Testis (tissue), 2 donors: ENCODE measurements at regions not wholly inside any gene's neighbourhood (a gene's known extent, or its start where the extent isn't known, plus 50 kb on each side); places are given as distances from the start of the nearest gene placed in this dataset.

ENCODE experiments used
- DNase-seq: peaks from one replicate; pipeline ENCODE4 v3.0.0-alpha.2; 2019
- H3K27ac ChIP-seq, 2 donors: fragments of 200-600 bp; sonication (generic); one replicate each; pipeline ENCODE4 v1.5.1; 2019
- H3K27me3 ChIP-seq: fragments of 200-600 bp; sonication (generic); one replicate; pipeline ENCODE4 v1.5.1; 2019
- H3K36me3 ChIP-seq: fragments of 200-600 bp; sonication (generic); one replicate; pipeline ENCODE4 v1.5.1; 2017; ENCODE audit warnings: low read depth; ENCODE audit errors: missing control alignments
- H3K4me1 ChIP-seq: fragments of 200-600 bp; sonication (generic); one replicate; pipeline ENCODE4 v1.5.1; 2019
- H3K4me3 ChIP-seq, 2 donors: fragments of 200-600 bp; sonication (generic); one replicate each; pipeline ENCODE4 v1.5.1; 2017 to 2019
- H3K9me3 ChIP-seq: fragments of 200-600 bp; sonication (generic); one replicate; pipeline ENCODE4 v1.5.1; 2017
- CTCF ChIP-seq, 3 experiments: fragments of 450-650 bp in 2 of 3; fragments of 200-600 bp in 1 of 3; sonication (generic) in 1 of 3; IDR thresholded peaks; one replicate each; pipeline ENCODE4 v1.5.1; 2016 to 2019; ENCODE audit warnings: antibody characterized with exemption in 3 of 3, mild to moderate bottlenecking in 2 of 3, moderate library complexity in 1 of 3
- POLR2A ChIP-seq: fragments of 450-650 bp; IDR thresholded peaks from one replicate; pipeline ENCODE4 v1.6.1; 2017; ENCODE audit warnings: antibody characterized with exemption, mild to moderate bottlenecking, moderate library complexity
- WGBS, 2 donors: methylation state at CpG; one replicate each; pipeline ENCODE4 v1.1.5; 2018; 5-methylcytosine and 5-hydroxymethylcytosine counted together
- intact Hi-C: fragments of 100-400 bp; cut with DNase I; formaldehyde crosslinking; loops from one replicate; pipeline ENCODE4 v1.15.1; 2023; ENCODE audit warnings: low total_unique reads

DNA sequence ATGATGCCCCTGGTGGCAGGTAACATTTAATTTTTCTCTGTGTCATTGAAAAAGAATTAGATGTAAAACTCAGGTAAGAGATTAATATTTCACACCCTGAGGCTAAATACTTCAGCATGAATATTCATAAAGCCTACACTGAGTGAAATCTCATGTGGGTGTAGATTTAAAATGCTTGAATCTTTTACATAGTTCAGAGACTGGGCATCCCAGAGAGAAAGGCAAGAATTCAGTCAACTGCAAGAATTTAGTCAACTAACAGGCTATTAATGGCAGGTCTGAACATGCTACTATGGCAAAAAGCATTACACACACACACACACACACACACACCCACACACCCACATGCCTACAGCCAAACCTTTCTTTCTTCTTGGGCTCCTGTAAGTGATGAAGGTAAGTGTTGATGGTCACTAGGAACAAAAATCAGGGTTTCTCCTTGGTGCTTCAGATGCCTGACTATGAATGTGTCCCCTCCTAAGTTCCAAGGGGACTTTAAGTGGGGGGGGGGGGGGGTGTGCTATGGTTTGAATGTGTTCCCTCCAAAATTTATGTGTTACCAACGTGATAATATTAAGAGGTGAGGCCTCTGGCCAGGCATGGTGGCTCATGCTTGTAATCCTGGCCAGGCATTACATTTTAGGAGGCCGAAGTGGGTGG is 63.7 kb upstream of the PSMD7 start:
- DNase-seq, result no peak
- Histone ChIP-seq H3K4me1 (no peaks in the 10 kb centered on the region), H3K9me3 (no peaks in the 10 kb centered on the region), H3K27ac (no peak overlapping the region), H3K27me3 (no peaks in the 10 kb centered on the region), H3K36me3 (no peaks in the 10 kb centered on the region), H3K4me3 (no peak overlapping the region)
- intact Hi-C loops, result no loop called here
- 83 to 100% methylated on average over 2 of the region's 2 CpGs for WGBS, 2 donors
- TF ChIP-seq CTCF (IDR thresholded peaks at IDR 0.05), result no peak
- TF ChIP-seq POLR2A, result no peak

DNA sequence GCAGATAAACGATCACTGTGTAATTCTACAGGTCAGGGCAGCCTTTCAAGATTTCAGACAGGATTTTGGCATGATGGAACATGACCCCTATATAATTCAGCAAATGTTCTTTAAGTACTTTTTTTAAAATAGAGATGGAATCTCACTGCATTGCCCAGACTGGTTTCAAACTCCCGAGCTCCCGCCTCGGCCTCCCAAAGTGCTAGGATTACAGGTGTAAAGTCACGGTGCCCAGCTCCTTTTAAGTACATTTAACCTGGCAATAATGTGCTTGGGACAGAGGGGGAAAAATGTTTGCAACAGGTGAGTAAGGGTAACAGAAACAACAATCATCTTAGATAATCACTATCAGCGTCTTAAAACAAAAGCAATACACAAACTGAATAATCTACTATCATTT is 66.5 kb upstream of the PSMD7 start:
- no peak overlapping the region for H3K4me3 ChIP-seq
- no peak for DNase-seq
- intact Hi-C loops, result no loop called here
- TF ChIP-seq CTCF (IDR thresholded peaks at IDR 0.05), result no peak
- TF ChIP-seq POLR2A, result no peak
- no peaks in the 10 kb centered on the region for H3K27me3 ChIP-seq
- WGBS, 2 donors, result 86 to 88% methylated on average over 6 of the region's 6 CpGs
- H3K27ac ChIP-seq, result no peak overlapping the region
- no peaks in the 10 kb centered on the region for H3K36me3 ChIP-seq
- no peaks in the 10 kb centered on the region for H3K4me1 ChIP-seq
- H3K9me3 ChIP-seq, result no peaks in the 10 kb centered on the region

DNA sequence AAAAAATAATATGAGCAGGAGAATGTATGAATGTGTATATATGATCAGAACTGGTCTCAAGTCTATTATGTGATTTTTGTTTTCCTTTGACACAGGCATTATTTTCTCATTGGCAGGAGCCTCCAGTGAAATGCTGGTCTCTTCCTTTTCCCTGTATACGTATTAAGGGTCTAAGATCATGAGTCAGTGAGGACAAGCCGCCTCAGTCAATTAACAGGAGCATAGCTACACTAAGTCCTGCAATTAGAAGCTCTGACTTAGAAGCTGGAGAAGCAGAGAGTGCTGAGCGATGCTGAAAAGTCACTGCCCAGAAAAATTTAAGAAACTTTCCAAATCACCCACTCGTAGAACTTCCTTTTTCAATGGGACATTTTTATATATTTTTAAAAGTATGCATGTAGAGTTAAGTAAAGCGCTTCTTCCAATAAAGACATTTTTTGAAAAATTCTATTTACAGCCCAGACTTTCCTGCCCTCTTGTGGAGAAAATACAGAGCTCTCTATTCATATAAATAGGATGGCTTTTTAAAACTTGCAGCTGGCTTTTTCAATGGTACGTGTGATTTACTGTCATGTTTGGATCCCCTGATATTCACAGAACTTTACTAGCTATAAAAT is 70.2 kb upstream of the PSMD7 start:
- intact Hi-C loops, result no loop called here
- no peaks in the 10 kb centered on the region for H3K4me1 ChIP-seq
- H3K9me3 ChIP-seq, result no peaks in the 10 kb centered on the region
- TF ChIP-seq POLR2A, result no peak
- TF ChIP-seq CTCF (IDR thresholded peaks at IDR 0.05), result peak; percentile 11 to 58 (median 20)
- whole genome bisulfite sequencing, 2 donors, result 31 to 35% methylated on average over 6 of the region's 6 CpGs
- no peak for DNase-seq
- H3K27me3 ChIP-seq, result no peaks in the 10 kb centered on the region
- H3K27ac ChIP-seq, result no peak overlapping the region
- H3K36me3 ChIP-seq, result no peaks in the 10 kb centered on the region
- no peak overlapping the region for H3K4me3 ChIP-seq

- H3K27ac ChIP-seq, result no peak overlapping the region
- intact Hi-C loops, result no loop called here
- TF ChIP-seq CTCF (IDR thresholded peaks at IDR 0.05), result no peak
- no peak for TF ChIP-seq POLR2A
- DNase-seq, result no peak
- H3K36me3 ChIP-seq, result no peaks in the 10 kb centered on the region
- H3K4me1 ChIP-seq, result no peaks in the 10 kb centered on the region
- H3K4me3 ChIP-seq, result no peak overlapping the region
- H3K9me3 ChIP-seq, result no peaks in the 10 kb centered on the region
- WGBS, 2 donors, result 74 to 75% methylated on average over 10 of the region's 10 CpGs
- H3K27me3 ChIP-seq, result no peaks in the 10 kb centered on the region
Measured at GRCh38 chr16:74224828-74225612, 71.6 kb upstream of the PSMD7 start.
